HG02840 (cell line): ENCODE measurements at regions not wholly inside any gene's neighbourhood (a gene's known extent, or its start where the extent isn't known, plus 50 kb on each side); places are given as distances from the start of the nearest gene placed in this dataset.
"Not testable (repeated sequence)": the region's sequence is repeated elsewhere in the genome, so short reads cannot be mapped to it uniquely, and the experiment has no call there.

Experiments
- ATAC-seq: cut with Tn5 transposase; IDR thresholded peaks from one replicate; pipeline ENCODE4 v1.9.1; 2021; ENCODE audit warnings: mild to moderate bottlenecking, moderate library complexity, moderate number of reproducible peaks; ENCODE audit not compliant: unreplicated experiment, low FRiP score

DNA sequence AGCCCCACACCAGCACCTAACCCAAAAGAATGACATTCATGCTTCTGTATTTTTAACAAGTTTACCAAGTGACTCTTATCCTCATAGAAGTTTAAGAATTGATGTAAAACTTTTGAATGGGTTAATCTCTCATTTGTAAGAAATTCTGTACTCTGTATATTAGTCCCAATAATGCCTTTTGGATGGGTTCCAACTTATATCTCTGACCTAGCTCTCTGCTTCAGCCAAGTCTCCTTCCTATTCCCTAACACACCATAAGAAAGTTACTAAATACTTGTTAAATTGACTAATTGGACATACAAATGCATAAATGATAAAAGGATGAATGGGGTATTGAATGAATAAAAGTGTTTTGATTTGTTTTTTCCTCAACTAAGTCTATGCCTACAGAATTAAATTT, 557.3 kb downstream of the TMTC2 start:
- no peak for ATAC-seq

- ATAC-seq: not testable (repeated sequence)
Observed at GRCh38 chr12:83233987-83234386, 547.3 kb downstream of the TMTC2 start.

DNA sequence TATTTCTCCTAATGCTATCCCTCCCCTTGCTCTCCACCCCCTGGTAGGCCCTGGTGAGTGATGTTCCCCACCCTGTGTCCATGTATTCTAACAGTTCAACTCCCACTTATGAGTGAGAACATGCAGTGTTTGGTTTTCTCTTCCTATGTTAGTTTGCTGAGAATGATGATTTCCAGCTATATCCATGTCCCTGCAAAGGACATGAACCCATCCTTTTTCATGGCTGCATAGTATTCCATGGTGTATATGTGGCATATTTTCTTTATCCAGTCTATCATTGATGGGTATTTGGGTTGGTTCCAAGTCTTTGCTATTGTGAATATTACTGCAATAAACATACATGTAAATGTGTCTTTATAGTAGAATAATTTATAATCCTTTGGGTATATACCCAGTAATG, 540.3 kb downstream of the TMTC2 start:
- not testable (repeated sequence) for ATAC-seq

DNA sequence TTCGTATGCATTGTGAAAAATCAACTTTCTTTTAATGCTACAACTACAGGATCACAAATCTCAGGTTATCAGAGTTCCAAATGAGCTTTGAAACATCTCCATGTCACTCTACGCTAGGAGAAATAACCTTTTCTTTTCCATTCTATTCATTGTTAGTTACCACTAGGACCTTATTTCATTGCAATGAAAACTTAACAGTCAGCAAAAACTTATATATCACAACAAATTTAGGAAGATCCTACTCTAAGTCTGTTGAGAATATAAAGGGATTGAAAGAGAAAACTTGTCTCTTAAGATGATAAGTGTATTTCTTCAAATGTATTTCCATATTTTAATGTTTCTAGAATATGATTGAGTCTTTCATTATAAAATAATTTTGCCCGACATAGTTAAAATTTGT, 539.1 kb downstream of the TMTC2 start:
- no peak for ATAC-seq

GRCh38 chr12:83224012-83224411, 537.3 kb downstream of the TMTC2 start:
- no peak for ATAC-seq

GRCh38 chr12:83220774-83221173, 534.1 kb downstream of the TMTC2 start:
- no peak for ATAC-seq

DNA sequence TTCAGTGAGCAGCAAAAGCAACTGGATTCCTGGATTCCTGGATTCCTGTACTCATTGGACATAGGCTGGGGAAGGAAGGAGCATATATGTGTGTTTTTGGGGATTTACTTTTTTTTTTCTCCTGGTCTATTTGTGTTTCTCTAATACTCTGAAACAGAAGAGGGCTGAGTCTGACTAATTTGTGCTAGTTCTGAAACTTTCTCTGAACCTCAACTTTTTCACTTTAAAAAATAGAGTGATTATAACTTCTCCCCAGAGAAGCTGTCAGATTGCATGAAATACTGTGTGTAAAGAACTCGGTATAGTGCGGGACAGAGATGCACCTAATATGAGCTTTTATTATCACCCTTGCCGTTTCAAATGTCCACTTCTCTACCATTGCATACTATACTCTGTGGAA, 529.5 kb downstream of the TMTC2 start:
- ATAC-seq: no peak

- ATAC-seq: no peak
Observed at GRCh38 chr12:83214185-83214584, 527.5 kb downstream of the TMTC2 start.

- ATAC-seq: no peak
Observed at GRCh38 chr12:83210933-83211332, 524.2 kb downstream of the TMTC2 start.

GRCh38 chr12:83199069-83199468, 512.4 kb downstream of the TMTC2 start:
- no peak for ATAC-seq

- no peak for ATAC-seq
Observed at GRCh38 chr12:83198291-83199015, 511.7 kb downstream of the TMTC2 start.

GRCh38 chr12:83197483-83197914, 510.8 kb downstream of the TMTC2 start:
- no peak for ATAC-seq

DNA sequence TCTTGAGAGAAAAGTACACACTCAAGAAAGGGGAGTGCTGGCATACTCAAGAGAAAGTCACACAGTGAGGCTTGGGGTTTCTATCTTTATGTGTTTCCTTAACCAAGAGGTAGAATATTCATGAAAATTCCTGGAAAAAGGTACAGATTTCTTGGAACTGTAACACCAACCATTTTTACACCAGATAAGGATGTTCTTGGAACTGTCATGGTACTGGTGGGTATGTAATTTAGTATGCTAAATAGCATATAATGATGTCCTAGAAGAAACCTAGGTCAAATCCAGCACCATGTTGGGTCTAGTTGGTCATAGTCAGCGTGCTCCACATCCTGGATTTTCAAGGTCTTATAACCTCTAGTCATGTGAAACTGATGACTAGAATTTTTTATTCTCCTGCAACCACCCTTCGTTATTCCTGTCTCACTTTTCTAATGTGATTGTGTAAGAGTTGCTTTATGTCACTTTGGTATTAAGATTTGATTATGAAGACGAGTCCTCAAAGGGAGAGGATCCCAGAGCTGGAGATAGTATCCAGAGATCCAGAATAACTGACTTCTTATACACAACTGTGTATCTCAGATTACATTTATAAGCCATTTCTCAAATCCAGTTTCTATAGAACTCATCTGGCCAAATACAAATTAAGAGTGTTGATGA, 510.1 kb downstream of the TMTC2 start:
- no peak for ATAC-seq

DNA sequence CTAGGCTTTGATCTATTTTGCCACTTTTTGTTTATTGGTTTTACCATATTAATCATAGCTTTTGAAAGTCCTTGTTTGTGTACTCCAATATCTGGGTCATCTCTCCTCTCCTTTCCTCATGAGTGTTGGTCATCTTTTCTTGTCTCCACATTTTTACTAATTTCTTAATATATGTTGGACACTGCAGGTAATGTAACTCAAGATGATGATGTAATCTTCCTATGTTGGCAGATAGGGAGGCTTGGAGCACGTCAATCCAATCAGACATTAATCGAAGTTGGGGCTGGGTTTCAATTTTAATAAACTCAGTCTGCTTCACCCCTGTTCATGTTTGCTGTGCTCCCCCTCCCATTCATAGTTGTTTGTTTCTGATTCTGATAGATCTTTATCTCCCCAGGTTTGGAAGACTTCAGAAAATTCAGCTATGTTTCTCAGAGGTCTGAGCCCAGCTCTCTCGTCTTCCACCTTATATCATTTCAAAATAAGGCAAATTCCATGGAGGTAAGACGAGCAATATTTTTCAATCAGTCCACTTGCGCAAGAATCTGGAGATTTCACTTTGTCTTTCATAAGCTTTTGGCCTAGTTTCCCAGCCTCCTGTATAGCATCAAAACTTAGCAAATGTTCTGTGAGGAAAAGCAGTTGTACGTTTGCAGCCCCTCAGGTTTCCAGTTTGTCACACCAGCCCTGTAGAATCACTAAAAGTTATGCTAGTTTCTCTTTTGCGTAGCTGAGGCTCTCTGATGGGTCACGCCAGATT, 504.1 kb downstream of the TMTC2 start:
- no peak for ATAC-seq

GRCh38 chr12:83186419-83186818, 499.7 kb downstream of the TMTC2 start:
- no peak for ATAC-seq

DNA sequence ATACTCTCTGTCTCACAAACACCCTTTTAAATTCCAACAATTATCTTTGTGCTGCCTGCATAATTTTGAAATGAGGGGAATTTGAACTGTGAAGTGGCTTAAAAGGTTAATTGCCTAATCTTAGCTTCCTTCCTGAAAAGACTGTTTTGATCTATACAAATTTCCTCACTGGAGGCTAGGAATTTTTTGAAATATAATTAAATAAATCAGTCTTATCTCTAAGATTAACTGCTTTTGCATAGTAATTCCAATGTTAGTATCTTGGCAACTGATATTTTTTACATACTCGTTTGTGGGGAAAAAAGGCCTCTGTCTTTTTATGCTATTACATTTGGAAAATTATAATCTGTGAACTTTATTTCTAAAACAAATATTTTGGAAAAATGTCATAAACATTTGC, 498.5 kb downstream of the TMTC2 start:
- ATAC-seq: no peak
